Smooth muscle cell (in vitro differentiated cells): ENCODE measurements at regions not wholly inside any gene's neighbourhood (a gene's known extent, or its start where the extent isn't known, plus 50 kb on each side); places are given as distances from the start of the nearest gene placed in this dataset.

Source experiments
- DNase-seq: peaks from one replicate; lab custom pipeline; 2025; ENCODE audit not compliant: unreplicated experiment; lab: John Stamatoyannopoulos, UW
- H2AFZ ChIP-seq: fragments of 200-600 bp; sonication (generic); 2 replicates; pipeline ENCODE4 v1.6.0; 2016; ENCODE audit warnings: antibody characterized with exemption, low read depth, mild to moderate bottlenecking
- H3F3A ChIP-seq: fragments of 200-600 bp; sonication (generic); 2 replicates; pipeline ENCODE4 v1.6.0; 2017; ENCODE audit warnings: antibody characterized with exemption, low read depth
- H3K27ac ChIP-seq: fragments of 200-600 bp; sonication (generic); 2 replicates; pipeline ENCODE4 v1.5.1; 2016; ENCODE audit warnings: low read depth, mild to moderate bottlenecking
- H3K27me3 ChIP-seq: fragments of 200-600 bp; sonication (generic); 2 replicates; pipeline ENCODE4 v1.6.1; 2016; ENCODE audit warnings: low read depth, mild to moderate bottlenecking
- H3K36me3 ChIP-seq: fragments of 200-600 bp; sonication (generic); 2 replicates; pipeline ENCODE4 v1.5.1; 2016; ENCODE audit warnings: low read depth
- H3K4me1 ChIP-seq: fragments of 200-600 bp; sonication (generic); 2 replicates; pipeline ENCODE4 v1.5.1; 2016; ENCODE audit warnings: low read depth
- H3K4me2 ChIP-seq: fragments of 200-600 bp; sonication (generic); 2 replicates; pipeline ENCODE4 v1.6.0; 2016; ENCODE audit warnings: mild to moderate bottlenecking
- H3K4me3 ChIP-seq: fragments of 200-600 bp; sonication (generic); 2 replicates; pipeline ENCODE4 v1.5.1; 2016; ENCODE audit warnings: mild to moderate bottlenecking
- H3K79me2 ChIP-seq: fragments of 200-600 bp; sonication (generic); 2 replicates; pipeline ENCODE4 v1.6.0; 2016; ENCODE audit warnings: low read depth, mild to moderate bottlenecking
- H3K9ac ChIP-seq: fragments of 200-600 bp; sonication (generic); 2 replicates; pipeline ENCODE4 v1.6.0; 2016; ENCODE audit warnings: low read depth
- H3K9me3 ChIP-seq: fragments of 200-600 bp; sonication (generic); replicated peaks from 2 replicates; pipeline ENCODE4 v1.5.1; 2016; ENCODE audit warnings: low read depth
- H4K20me1 ChIP-seq: fragments of 200-600 bp; sonication (generic); 2 replicates; pipeline ENCODE4 v1.6.0; 2016; ENCODE audit warnings: low read depth
- CTCF ChIP-seq: fragments of 200-600 bp; sonication (generic); IDR thresholded peaks from 2 replicates; pipeline ENCODE4 v1.5.1; 2017; ENCODE audit warnings: borderline replicate concordance, mild to moderate bottlenecking, antibody characterized with exemption; ENCODE audit not compliant: insufficient read depth, poor library complexity, severe bottlenecking
- WGBS: methylation state at CpG from one replicate; pipeline ENCODE4 v1.1.7; 2016; ENCODE audit warnings: low lambda C conversion rate; 5-methylcytosine and 5-hydroxymethylcytosine counted together

- Histone ChIP-seq H3F3A (no peaks in the 10 kb centered on the region), H2AFZ (no peak overlapping the region), H3K27ac (no peak overlapping the region), H3K4me2 (no peak overlapping the region), H4K20me1 (no peaks in the 10 kb centered on the region), H3K9ac (no peak overlapping the region), H3K4me1 (peaks cover 24% of the 10 kb centered on the region), H3K27me3 (no peaks in the 10 kb centered on the region), H3K36me3 (no peaks in the 10 kb centered on the region), H3K79me2 (no peaks in the 10 kb centered on the region), H3K4me3 (no peak overlapping the region), H3K9me3 (no peaks in the 10 kb centered on the region)
- DNase-seq: no peak
- WGBS: 86% methylated on average over 2 of the region's 2 CpGs
- no peak for TF ChIP-seq CTCF
Measured at GRCh38 chr6:49155316-49155715, 307.7 kb downstream of the MMUT start.

- Histone ChIP-seq H3K4me3 (no peak overlapping the region), H3K27me3 (no peaks in the 10 kb centered on the region), H4K20me1 (no peaks in the 10 kb centered on the region), H3F3A (no peaks in the 10 kb centered on the region), H3K79me2 (no peaks in the 10 kb centered on the region), H3K9me3 (no peaks in the 10 kb centered on the region), H3K27ac (no peak overlapping the region), H3K36me3 (no peaks in the 10 kb centered on the region), H3K4me2 (no peak overlapping the region), H3K9ac (no peak overlapping the region), H2AFZ (no peak overlapping the region), H3K4me1 (peaks cover 19% of the 10 kb centered on the region)
- 93% methylated on average over 4 of the region's 4 CpGs for WGBS
- no peak for TF ChIP-seq CTCF
- DNase-seq: no peak
Measured at GRCh38 chr6:49151957-49152356, 311.1 kb downstream of the MMUT start.

GRCh38 chr6:49151461-49151860 lies 311.6 kb downstream of the MMUT start:
- Histone ChIP-seq H3K4me2 (no peak overlapping the region), H4K20me1 (no peaks in the 10 kb centered on the region), H3F3A (no peaks in the 10 kb centered on the region), H3K27me3 (no peaks in the 10 kb centered on the region), H3K9me3 (no peaks in the 10 kb centered on the region), H3K4me1 (peaks cover 19% of the 10 kb centered on the region), H3K4me3 (no peak overlapping the region), H3K9ac (no peak overlapping the region), H2AFZ (no peak overlapping the region), H3K27ac (no peak overlapping the region), H3K36me3 (no peaks in the 10 kb centered on the region), H3K79me2 (no peaks in the 10 kb centered on the region)
- 92% methylated on average over 3 of the region's 3 CpGs for WGBS
- TF ChIP-seq CTCF: no peak
- no peak for DNase-seq

GRCh38 chr6:49151033-49151432 lies 312.0 kb downstream of the MMUT start:
- H3K4me3 ChIP-seq: no peak overlapping the region
- H3K27me3 ChIP-seq: no peaks in the 10 kb centered on the region
- peaks cover 17% of the 10 kb centered on the region for H3K4me1 ChIP-seq
- H3K79me2 ChIP-seq: no peaks in the 10 kb centered on the region
- H3K36me3 ChIP-seq: no peaks in the 10 kb centered on the region
- no peak overlapping the region for H3K27ac ChIP-seq
- no peaks in the 10 kb centered on the region for H3F3A ChIP-seq
- H3K9ac ChIP-seq: no peak overlapping the region
- DNase-seq: no peak
- H2AFZ ChIP-seq: no peak overlapping the region
- no peaks in the 10 kb centered on the region for H3K9me3 ChIP-seq
- H4K20me1 ChIP-seq: no peaks in the 10 kb centered on the region
- TF ChIP-seq CTCF: no peak
- 93% methylated on average over 13 of the region's 13 CpGs for WGBS
- H3K4me2 ChIP-seq: no peak overlapping the region
